ENCODE measurements at regions not wholly inside any gene's neighbourhood (a gene's known extent, or its start where the extent isn't known, plus 50 kb on each side); places are given as distances from the start of the nearest gene placed in this dataset.
"Not testable (repeated sequence)": the region's sequence is repeated elsewhere in the genome, so short reads cannot be mapped to it uniquely, and the experiment has no call there.

DNA sequence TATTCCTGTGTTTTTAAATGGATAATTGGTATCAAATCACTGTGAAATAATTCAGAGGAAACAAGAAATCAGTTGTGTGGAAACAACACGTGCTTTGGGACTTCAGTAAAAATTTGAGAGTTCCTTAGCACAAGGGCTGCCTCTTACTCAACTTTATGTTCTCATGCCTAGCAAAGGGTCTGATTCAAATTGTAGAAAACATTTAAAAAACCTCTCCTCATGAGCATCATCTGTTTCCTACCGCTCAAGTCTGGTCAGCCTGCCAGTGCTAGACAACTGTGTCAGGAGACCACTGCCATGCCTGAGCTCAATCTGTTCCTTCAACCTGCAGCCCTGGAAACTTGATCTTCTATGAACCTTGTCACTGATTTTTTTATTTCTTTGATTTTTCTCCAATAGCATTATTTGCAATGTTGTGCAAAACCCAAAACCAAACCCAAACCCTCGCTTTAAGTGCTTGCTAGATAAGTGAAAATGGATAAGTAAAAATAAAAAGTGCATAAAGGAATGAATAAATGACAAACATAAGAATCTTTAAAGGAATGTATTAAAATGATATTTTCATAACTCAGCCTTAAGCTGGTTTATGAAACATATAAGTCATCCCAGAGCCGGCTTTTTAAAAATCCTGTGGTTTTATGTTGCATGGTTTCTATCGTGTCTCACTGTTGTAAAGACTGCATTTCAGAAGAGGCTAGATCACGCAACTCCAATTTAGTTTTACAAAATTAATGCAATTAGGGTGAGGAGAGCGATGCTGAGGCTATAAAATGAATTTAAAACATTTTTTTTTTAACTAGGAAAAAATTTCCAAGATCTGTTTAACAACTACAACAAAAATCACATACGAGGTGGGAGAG lies 361.2 kb upstream of the PDE3A start:
- Histone ChIP-seq H3K9ac (ENCODE audit: low read depth, low read length, poor library complexity, severe bottlenecking) (no peak overlapping the region), H4K20me1 (ENCODE audit: insufficient read depth, low read length, poor library complexity, severe bottlenecking) (no peaks in the 10 kb centered on the region), H3K9me2 (replicated peaks; ENCODE audit: low read depth, low read length) (no peaks in the 10 kb centered on the region), H3K4me1 (ENCODE audit: insufficient read depth, low read length, poor library complexity, severe bottlenecking) (no peaks in the 10 kb centered on the region), H3F3A (ENCODE audit: low read depth) (no peaks in the 10 kb centered on the region), H3K79me2 (ENCODE audit: insufficient read depth, low read length) (no peaks in the 10 kb centered on the region), H2AFZ (ENCODE audit: low read length) (no peak overlapping the region), H3K4me2 (ENCODE audit: low read depth, low read length, poor library complexity, severe bottlenecking) (no peak overlapping the region), H3K36me3 (ENCODE audit: insufficient read depth, low read length) (no peaks in the 10 kb centered on the region), H3K9me3 (ENCODE audit: insufficient read depth, low read depth, low read length) (no peaks in the 10 kb centered on the region), H3K27me3 (ENCODE audit: insufficient read depth, low read length, poor library complexity, severe bottlenecking) (no peaks in the 10 kb centered on the region), H3K4me3 (ENCODE audit: low read length, poor library complexity, severe bottlenecking) (no peak overlapping the region)
- TF ChIP-seq, protein P1, sequence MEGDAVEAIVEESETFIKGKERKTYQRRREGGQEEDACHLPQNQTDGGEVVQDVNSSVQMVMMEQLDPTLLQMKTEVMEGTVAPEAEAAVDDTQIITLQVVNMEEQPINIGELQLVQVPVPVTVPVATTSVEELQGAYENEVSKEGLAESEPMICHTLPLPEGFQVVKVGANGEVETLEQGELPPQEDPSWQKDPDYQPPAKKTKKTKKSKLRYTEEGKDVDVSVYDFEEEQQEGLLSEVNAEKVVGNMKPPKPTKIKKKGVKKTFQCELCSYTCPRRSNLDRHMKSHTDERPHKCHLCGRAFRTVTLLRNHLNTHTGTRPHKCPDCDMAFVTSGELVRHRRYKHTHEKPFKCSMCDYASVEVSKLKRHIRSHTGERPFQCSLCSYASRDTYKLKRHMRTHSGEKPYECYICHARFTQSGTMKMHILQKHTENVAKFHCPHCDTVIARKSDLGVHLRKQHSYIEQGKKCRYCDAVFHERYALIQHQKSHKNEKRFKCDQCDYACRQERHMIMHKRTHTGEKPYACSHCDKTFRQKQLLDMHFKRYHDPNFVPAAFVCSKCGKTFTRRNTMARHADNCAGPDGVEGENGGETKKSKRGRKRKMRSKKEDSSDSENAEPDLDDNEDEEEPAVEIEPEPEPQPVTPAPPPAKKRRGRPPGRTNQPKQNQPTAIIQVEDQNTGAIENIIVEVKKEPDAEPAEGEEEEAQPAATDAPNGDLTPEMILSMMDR (conservative IDR thresholded peaks at IDR 0.05; ENCODE audit: low read length), result no peak

DNA sequence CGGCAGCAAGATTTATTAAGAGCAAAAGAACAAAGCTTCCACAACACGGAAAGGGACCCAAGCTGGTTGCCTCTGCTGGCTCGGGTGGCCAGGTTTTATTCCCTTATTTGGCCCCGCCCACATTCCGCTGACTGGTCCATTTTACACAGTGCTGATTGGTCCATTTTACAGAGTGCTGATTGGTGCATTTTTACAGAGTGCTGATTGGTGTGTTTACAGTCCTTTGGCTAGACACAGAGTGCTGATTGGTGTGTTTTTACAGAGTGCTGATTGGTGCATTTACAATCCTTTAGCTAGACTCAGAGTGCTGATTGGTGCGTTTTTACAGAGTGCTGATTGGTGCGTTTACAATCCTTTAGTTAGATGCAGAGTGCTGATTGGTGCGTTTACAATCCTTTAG lies 358.4 kb upstream of the PDE3A start:
- H3K79me2 ChIP-seq (ENCODE audit: insufficient read depth, low read length); H2AFZ ChIP-seq (ENCODE audit: low read length); H3K36me3 ChIP-seq (ENCODE audit: insufficient read depth, low read length); H3K9me3 ChIP-seq (ENCODE audit: insufficient read depth, low read depth, low read length); H3K9me2 ChIP-seq (replicated peaks; ENCODE audit: low read depth, low read length); H3K4me2 ChIP-seq (ENCODE audit: low read depth, low read length, poor library complexity, severe bottlenecking); H3K9ac ChIP-seq (ENCODE audit: low read depth, low read length, poor library complexity, severe bottlenecking); H4K20me1 ChIP-seq (ENCODE audit: insufficient read depth, low read length, poor library complexity, severe bottlenecking); H3K4me3 ChIP-seq (ENCODE audit: low read length, poor library complexity, severe bottlenecking); H3K4me1 ChIP-seq (ENCODE audit: insufficient read depth, low read length, poor library complexity, severe bottlenecking); H3F3A ChIP-seq (ENCODE audit: low read depth); H3K27me3 ChIP-seq (ENCODE audit: insufficient read depth, low read length, poor library complexity, severe bottlenecking): not testable (repeated sequence)

DNA sequence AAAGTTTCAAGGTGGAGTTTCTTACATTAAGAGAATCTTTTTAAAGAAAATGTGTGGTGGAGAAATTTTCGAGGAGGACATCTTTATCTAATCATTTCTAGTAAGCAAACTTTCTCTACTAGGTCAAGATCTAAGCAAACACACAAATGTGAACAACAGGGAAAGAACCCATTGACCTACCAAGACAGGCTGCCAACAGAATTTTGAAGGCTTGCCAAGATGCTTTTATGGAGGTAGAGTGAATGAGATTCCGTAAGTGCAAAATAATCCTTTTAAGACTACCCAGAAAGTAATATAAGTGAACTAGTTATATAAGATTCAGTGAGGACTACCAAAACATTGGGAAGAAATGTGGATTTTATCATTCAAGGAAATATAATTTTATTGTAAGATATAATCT lies 357.1 kb upstream of the PDE3A start:
- H3K9ac ChIP-seq (ENCODE audit: low read depth, low read length, poor library complexity, severe bottlenecking), result no peak overlapping the region
- no peaks in the 10 kb centered on the region for H3K4me1 ChIP-seq (ENCODE audit: insufficient read depth, low read length, poor library complexity, severe bottlenecking)
- no peaks in the 10 kb centered on the region for H3K9me3 ChIP-seq (ENCODE audit: insufficient read depth, low read depth, low read length)
- no peaks in the 10 kb centered on the region for H3K27me3 ChIP-seq (ENCODE audit: insufficient read depth, low read length, poor library complexity, severe bottlenecking)
- H4K20me1 ChIP-seq (ENCODE audit: insufficient read depth, low read length, poor library complexity, severe bottlenecking), result no peaks in the 10 kb centered on the region
- no peak overlapping the region for H3K4me3 ChIP-seq (ENCODE audit: low read length, poor library complexity, severe bottlenecking)
- H2AFZ ChIP-seq (ENCODE audit: low read length), result no peak overlapping the region
- no peak overlapping the region for H3K4me2 ChIP-seq (ENCODE audit: low read depth, low read length, poor library complexity, severe bottlenecking)
- H3K36me3 ChIP-seq (ENCODE audit: insufficient read depth, low read length), result no peaks in the 10 kb centered on the region
- H3F3A ChIP-seq (ENCODE audit: low read depth), result no peaks in the 10 kb centered on the region
- TF ChIP-seq EZH2phosphoT487 (IDR thresholded peaks at IDR 0.05; ENCODE audit: borderline replicate concordance), result no peak
- TF ChIP-seq, protein P1 (conservative IDR thresholded peaks at IDR 0.05; ENCODE audit: low read length), result no peak
- H3K9me2 ChIP-seq (replicated peaks; ENCODE audit: low read depth, low read length), result no peaks in the 10 kb centered on the region
- no peaks in the 10 kb centered on the region for H3K79me2 ChIP-seq (ENCODE audit: insufficient read depth, low read length)

DNA sequence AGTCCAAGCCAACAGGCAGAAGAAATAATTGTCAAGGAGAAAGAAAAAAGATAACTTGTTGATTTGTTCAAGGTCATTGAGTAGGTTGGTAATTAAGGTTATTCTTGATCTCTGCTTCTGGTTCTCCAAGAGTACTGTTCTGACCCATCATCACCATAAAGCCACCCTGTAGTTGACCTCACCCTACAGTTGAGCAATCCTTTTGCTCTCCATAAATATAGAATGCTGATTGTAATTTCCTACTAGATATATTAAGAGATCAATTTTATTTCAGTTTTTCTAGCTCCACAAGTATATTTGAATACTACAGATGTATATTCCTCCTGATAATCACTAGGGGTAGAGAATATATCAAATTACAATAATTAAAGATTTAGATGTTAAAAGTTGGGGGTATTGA lies 350.5 kb upstream of the PDE3A start:
- H3K4me1 ChIP-seq (ENCODE audit: insufficient read depth, low read length, poor library complexity, severe bottlenecking), result no peaks in the 10 kb centered on the region
- H3K9me3 ChIP-seq (ENCODE audit: insufficient read depth, low read depth, low read length), result no peaks in the 10 kb centered on the region
- H3K9me2 ChIP-seq (replicated peaks; ENCODE audit: low read depth, low read length), result no peaks in the 10 kb centered on the region
- TF ChIP-seq, protein P1 (conservative IDR thresholded peaks at IDR 0.05; ENCODE audit: low read length), result no peak
- no peak for TF ChIP-seq EZH2phosphoT487 (IDR thresholded peaks at IDR 0.05; ENCODE audit: borderline replicate concordance)
- H3K79me2 ChIP-seq (ENCODE audit: insufficient read depth, low read length), result no peaks in the 10 kb centered on the region
- H4K20me1 ChIP-seq (ENCODE audit: insufficient read depth, low read length, poor library complexity, severe bottlenecking), result no peaks in the 10 kb centered on the region
- H2AFZ ChIP-seq (ENCODE audit: low read length), result no peak overlapping the region
- H3K27me3 ChIP-seq (ENCODE audit: insufficient read depth, low read length, poor library complexity, severe bottlenecking), result no peaks in the 10 kb centered on the region
- no peaks in the 10 kb centered on the region for H3K36me3 ChIP-seq (ENCODE audit: insufficient read depth, low read length)
- no peaks in the 10 kb centered on the region for H3F3A ChIP-seq (ENCODE audit: low read depth)
- no peak overlapping the region for H3K4me3 ChIP-seq (ENCODE audit: low read length, poor library complexity, severe bottlenecking)
- H3K4me2 ChIP-seq (ENCODE audit: low read depth, low read length, poor library complexity, severe bottlenecking), result no peak overlapping the region
- H3K9ac ChIP-seq (ENCODE audit: low read depth, low read length, poor library complexity, severe bottlenecking), result no peak overlapping the region
